Endothelial cell (in vitro differentiated cells): ENCODE measurements at regions not wholly inside any gene's neighbourhood (a gene's known extent, or its start where the extent isn't known, plus 50 kb on each side); places are given as distances from the start of the nearest gene placed in this dataset.

ENCODE experiments used
- DNase-seq: peaks from one replicate; pipeline ENCODE4 v3.0.0; 2021; ENCODE audit warnings: low spot score
- H3K27ac Mint-ChIP-seq: one replicate; pipeline ENCODE4 v1.8.0; 2021; ENCODE audit warnings: mixed read lengths, inconsistent platforms; ENCODE audit not compliant: unreplicated experiment
- H3K27me3 Mint-ChIP-seq: one replicate; pipeline ENCODE4 v1.8.0; 2021; ENCODE audit warnings: mild to moderate bottlenecking, moderate library complexity, mixed read lengths, inconsistent platforms; ENCODE audit not compliant: unreplicated experiment
- H3K36me3 Mint-ChIP-seq: one replicate; pipeline ENCODE4 v1.8.0; 2021; ENCODE audit warnings: mild to moderate bottlenecking, low read depth, mixed read lengths, inconsistent platforms; ENCODE audit not compliant: unreplicated experiment
- H3K4me1 Mint-ChIP-seq: one replicate; pipeline ENCODE4 v1.8.0; 2021; ENCODE audit warnings: mild to moderate bottlenecking, mixed read lengths, inconsistent platforms; ENCODE audit not compliant: unreplicated experiment
- H3K4me3 Mint-ChIP-seq: one replicate; pipeline ENCODE4 v1.8.0; 2021; ENCODE audit warnings: mild to moderate bottlenecking, mixed read lengths, inconsistent platforms; ENCODE audit not compliant: unreplicated experiment
- H3K9me3 Mint-ChIP-seq: one replicate; pipeline ENCODE4 v1.8.0; 2021; ENCODE audit warnings: mixed read lengths, inconsistent platforms; ENCODE audit not compliant: unreplicated experiment
- CTCF ChIP-seq: fragments of 200-600 bp; sonication (generic); IDR thresholded peaks from one replicate; pipeline ENCODE4 v1.5.0; 2021; ENCODE audit warnings: antibody characterized with exemption; ENCODE audit not compliant: unreplicated experiment

DNA sequence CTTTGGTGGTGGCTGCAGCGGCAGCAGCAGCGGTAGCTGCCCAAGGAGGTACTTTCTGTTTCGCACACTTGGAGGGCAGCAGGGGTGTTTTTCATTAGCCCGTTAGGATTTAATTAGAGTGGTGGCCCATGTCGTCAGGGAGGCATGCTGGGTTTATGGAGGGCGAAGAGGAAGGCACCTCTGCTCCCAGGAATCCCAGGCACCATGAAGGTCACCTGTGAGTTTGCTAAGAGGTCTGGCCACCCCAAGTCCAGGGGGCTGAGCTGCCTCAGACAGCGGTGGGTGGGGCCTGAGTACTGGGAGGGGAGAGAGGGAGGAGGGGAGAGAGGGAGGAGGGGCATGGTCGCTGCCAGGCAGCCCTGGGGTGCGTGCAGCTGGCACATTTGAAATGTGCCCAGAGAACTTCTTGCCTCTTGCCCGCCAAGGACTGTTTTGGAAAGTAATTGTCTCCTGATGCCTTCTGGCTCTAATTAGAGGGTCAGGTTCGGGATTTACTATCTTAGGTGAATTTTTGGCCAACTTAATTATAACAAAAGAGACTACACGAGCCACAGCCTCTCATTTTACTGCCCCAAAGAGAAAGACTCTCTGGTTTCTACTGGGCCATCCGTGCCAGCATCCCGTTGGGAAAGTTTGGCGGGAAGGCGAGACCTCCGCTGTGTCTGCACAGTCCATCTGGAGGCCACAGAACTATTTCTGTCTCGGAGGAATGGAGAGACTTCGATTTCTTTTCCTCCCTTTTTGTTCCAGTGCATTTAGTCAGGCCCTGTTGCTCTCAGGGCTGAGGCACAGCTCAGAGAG, 62.0 kb downstream of the GLI2 start:
- peaks cover 7% of the 10 kb centered on the region for H3K4me1 Mint-ChIP-seq
- peaks cover 16% of the 10 kb centered on the region for H3K27me3 Mint-ChIP-seq
- H3K27ac Mint-ChIP-seq = no peak overlapping the region

GRCh38 chr2:120798567-120799247, 63.0 kb downstream of the GLI2 start:
- H3K4me1 Mint-ChIP-seq = peaks cover 7% of the 10 kb centered on the region
- H3K4me3 Mint-ChIP-seq = no peak overlapping the region
- peaks cover 16% of the 10 kb centered on the region for H3K27me3 Mint-ChIP-seq
- no peak overlapping the region for H3K27ac Mint-ChIP-seq
- DNase-seq = no peak
- TF ChIP-seq CTCF = no peak
- H3K9me3 Mint-ChIP-seq = no peaks in the 10 kb centered on the region
- H3K36me3 Mint-ChIP-seq = no peaks in the 10 kb centered on the region

More for the DNA sequence above, 62.0 kb downstream of the GLI2 start:
- no peak for DNase-seq
- Mint-ChIP-seq H3K36me3 (no peaks in the 10 kb centered on the region), H3K4me3 (no peak overlapping the region), H3K9me3 (no peaks in the 10 kb centered on the region)
- TF ChIP-seq CTCF = no peak

GRCh38 chr2:120802158-120802557, 66.5 kb downstream of the GLI2 start:
- Mint-ChIP-seq H3K36me3 (no peaks in the 10 kb centered on the region), H3K4me1 (peaks cover 7% of the 10 kb centered on the region), H3K27me3 (peaks cover 14% of the 10 kb centered on the region), H3K27ac (no peak overlapping the region), H3K9me3 (no peaks in the 10 kb centered on the region), H3K4me3 (no peak overlapping the region)
- TF ChIP-seq CTCF = no peak
- no peak for DNase-seq

GRCh38 chr2:120802867-120803484, 67.3 kb downstream of the GLI2 start:
- no peak for TF ChIP-seq CTCF
- H3K4me3 Mint-ChIP-seq = no peak overlapping the region
- H3K27ac Mint-ChIP-seq = no peak overlapping the region
- H3K4me1 Mint-ChIP-seq = peaks cover 7% of the 10 kb centered on the region
- peaks cover 14% of the 10 kb centered on the region for H3K27me3 Mint-ChIP-seq
- H3K9me3 Mint-ChIP-seq = no peaks in the 10 kb centered on the region
- no peaks in the 10 kb centered on the region for H3K36me3 Mint-ChIP-seq
- no peak for DNase-seq
